Kidney (tissue), 13 donors: ENCODE measurements at regions not wholly inside any gene's neighbourhood (a gene's known extent, or its start where the extent isn't known, plus 50 kb on each side); places are given as distances from the start of the nearest gene placed in this dataset.

Source experiments
- DNase-seq, 5 donors: peaks; one replicate each; pipeline ENCODE4 v3.0.0-alpha.2; 2013 to 2020
- FAIRE-seq: peaks from 2 replicates; lab custom pipeline; 2012; peaks lifted over from hg19 to GRCh38; lab: Jason Lieb, UNC
- H3K27ac ChIP-seq, 2 donors: one replicate each; pipeline ENCODE4 v1.7.0; 2013; ENCODE audit warnings: low read depth in 2 of 2, low read length in 2 of 2, inconsistent platforms in 1 of 2
- H3K27me3 ChIP-seq: one replicate; pipeline ENCODE4 v1.7.1; 2013; ENCODE audit warnings: low read length, inconsistent platforms; ENCODE audit not compliant: control insufficient read depth, insufficient read depth
- H3K36me3 ChIP-seq, 3 donors: one replicate each; pipeline versions ENCODE4 v1.7.0 to v1.7.1; 2013; ENCODE audit warnings: low read length in 3 of 3, control low read depth in 1 of 3, inconsistent platforms in 1 of 3; ENCODE audit not compliant: insufficient read depth in 3 of 3, control insufficient read depth in 2 of 3
- H3K4me1 ChIP-seq, 3 donors: one replicate each; pipeline versions ENCODE4 v1.7.0 to v1.7.1; 2013; ENCODE audit warnings: low read length in 3 of 3, inconsistent platforms in 1 of 3, low read depth in 1 of 3; ENCODE audit not compliant: control insufficient read depth in 2 of 3, insufficient read depth in 2 of 3
- H3K4me3 ChIP-seq, 3 donors: one replicate each; pipeline versions ENCODE4 v1.7.0 to v1.8.1; 2013; ENCODE audit warnings: low read length in 3 of 3, control low read depth in 1 of 3, inconsistent platforms in 1 of 3
- H3K9ac ChIP-seq, 3 donors: one replicate each; pipeline versions ENCODE4 v1.7.0 to v1.7.1; 2013; ENCODE audit warnings: low read length in 3 of 3, control low read depth in 1 of 3, inconsistent platforms in 1 of 3
- H3K9me3 ChIP-seq, 3 donors: one replicate each; pipeline versions ENCODE4 v1.7.0 to v1.7.1; 2013; ENCODE audit warnings: low read length in 3 of 3, control low read depth in 1 of 3, inconsistent platforms in 1 of 3; ENCODE audit not compliant: control insufficient read depth in 2 of 3, insufficient read depth in 1 of 3
- CTCF ChIP-seq: IDR thresholded peaks from 3 replicates; pipeline ENCODE4 v1.5.1; 2012; ENCODE audit warnings: mild to moderate bottlenecking, moderate library complexity, borderline replicate concordance; ENCODE audit not compliant: insufficient read depth; ENCODE audit errors: extremely low read depth
- intact Hi-C: fragments of 100-400 bp; cut with DNase I; formaldehyde crosslinking; loops from one replicate; pipeline ENCODE4 v1.11.1; 2022
- donor health status: control.
- donor health status: control.
- donor health status: control.
- donor health status: control.
- donor health status: control.
- donor health status: DM: yes; HTN: yes; CAD: no.
- donor health status: Normal renal cell carcinoma (clear cell type).

DNA sequence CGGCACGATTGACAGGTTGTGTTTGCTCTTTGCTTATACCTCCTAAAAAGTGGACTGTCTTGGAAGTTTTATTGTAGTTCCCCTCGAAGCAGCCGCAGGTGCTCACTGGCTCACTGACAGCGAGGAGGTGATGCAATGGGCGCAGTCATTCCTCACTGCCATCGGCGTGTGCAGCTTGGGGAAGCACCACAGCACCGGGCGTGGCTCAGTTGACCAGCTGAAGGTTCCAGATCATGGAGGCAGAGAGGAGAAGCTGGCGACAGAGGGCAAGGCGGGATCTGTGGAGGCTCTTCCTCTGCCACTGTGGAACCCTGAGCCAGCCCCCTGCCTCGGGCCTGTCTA is 72.1 kb upstream of the TNRC6C start:
- Histone ChIP-seq H3K9me3 (no peaks in the 10 kb centered on the region), H3K9ac (no peak overlapping the region), H3K36me3 (no peaks in the 10 kb centered on the region), H3K4me1 (peaks cover 3 to 23% (median 4%) of the 10 kb centered on the region in 3 donors), H3K27me3 (no peaks in the 10 kb centered on the region), H3K4me3 (no peak overlapping the region), H3K27ac (no peak overlapping the region)
- FAIRE-seq (no peak), DNase-seq (peak in 1 of 5 donors; percentile 76)
- intact Hi-C loops: no loop called here
- TF ChIP-seq CTCF: no peak

GRCh38 chr17:77887110-77887463 is 71.4 kb upstream of the TNRC6C start:
- intact Hi-C loops: no loop called here
- FAIRE-seq (no peak), DNase-seq (no peak)
- H3K27ac ChIP-seq: no peak overlapping the region
- TF ChIP-seq CTCF: no peak
- H3K4me1 ChIP-seq: peaks cover under 1 to 15% (median 3%) of the 10 kb centered on the region in 3 donors
- H3K9ac ChIP-seq: peak overlapping the region in 1 of 3 donors; percentile 91
- no peaks in the 10 kb centered on the region for H3K36me3 ChIP-seq
- no peaks in the 10 kb centered on the region for H3K27me3 ChIP-seq
- peak overlapping the region in 1 of 3 donors; percentile 81 for H3K4me3 ChIP-seq
- H3K9me3 ChIP-seq: no peaks in the 10 kb centered on the region

DNA sequence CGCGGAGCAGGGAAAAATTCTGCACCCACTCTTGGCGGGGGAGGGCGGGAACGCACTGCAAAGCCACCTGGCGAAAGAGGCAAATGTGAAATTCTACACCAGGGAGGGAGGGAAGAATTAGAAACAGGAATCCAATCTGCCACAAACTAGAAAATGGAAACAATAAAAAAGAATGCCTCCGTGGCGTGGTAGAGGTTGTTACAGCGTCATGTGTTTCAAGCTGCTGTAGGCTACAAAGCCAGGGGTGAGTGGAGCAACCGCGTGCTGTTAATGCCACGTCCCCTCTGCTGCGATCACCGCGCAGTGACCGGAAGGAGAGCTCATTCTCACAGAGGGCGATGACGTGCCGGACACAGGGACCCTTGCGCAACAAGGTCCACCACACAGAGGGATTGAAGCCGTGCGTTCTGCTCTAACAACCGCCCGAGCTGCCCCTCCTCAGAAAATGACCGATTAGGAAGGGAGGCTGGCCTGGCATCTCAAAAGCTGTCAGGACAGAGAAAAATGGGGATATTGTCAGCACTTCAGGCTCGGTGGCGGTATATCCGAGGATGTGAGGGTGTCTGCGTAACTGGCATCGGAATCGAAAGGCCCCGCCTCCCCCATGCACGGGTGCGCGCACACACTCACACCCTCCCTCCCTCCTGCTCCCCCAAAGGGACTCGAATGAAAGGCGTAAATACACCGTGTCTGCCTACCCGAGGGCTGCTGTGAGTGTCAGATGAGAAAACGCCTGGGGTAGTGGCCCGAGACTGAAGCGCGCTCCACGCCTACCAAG is 70.8 kb upstream of the TNRC6C start:
- no peak for TF ChIP-seq CTCF
- H3K9ac ChIP-seq: peak overlapping the region; percentile 38 to 91 (median 54)
- intact Hi-C loops: no loop called here
- FAIRE-seq (no peak), DNase-seq (peak; percentile 79 to 96 (median 85))
- no peaks in the 10 kb centered on the region for H3K9me3 ChIP-seq
- H3K4me1 ChIP-seq: peaks cover 0 to 11% (median 3%) of the 10 kb centered on the region in 3 donors
- H3K4me3 ChIP-seq: peak overlapping the region; percentile 60 to 81 (median 62)
- H3K36me3 ChIP-seq: no peaks in the 10 kb centered on the region
- H3K27ac ChIP-seq: no peak overlapping the region
- no peaks in the 10 kb centered on the region for H3K27me3 ChIP-seq
